GM19239 (cell line): ENCODE measurements at regions not wholly inside any gene's neighbourhood (a gene's known extent, or its start where the extent isn't known, plus 50 kb on each side); places are given as distances from the start of the nearest gene placed in this dataset.

Experiments used
- DNase-seq: peaks from one replicate; pipeline ENCODE4 v3.0.0; 2011; ENCODE audit warnings: low spot score; ENCODE audit not compliant: insufficient read length
- FAIRE-seq: peaks from 2 replicates; lab custom pipeline; 2011; peaks lifted over from hg19 to GRCh38; lab: Jason Lieb, UNC

DNA sequence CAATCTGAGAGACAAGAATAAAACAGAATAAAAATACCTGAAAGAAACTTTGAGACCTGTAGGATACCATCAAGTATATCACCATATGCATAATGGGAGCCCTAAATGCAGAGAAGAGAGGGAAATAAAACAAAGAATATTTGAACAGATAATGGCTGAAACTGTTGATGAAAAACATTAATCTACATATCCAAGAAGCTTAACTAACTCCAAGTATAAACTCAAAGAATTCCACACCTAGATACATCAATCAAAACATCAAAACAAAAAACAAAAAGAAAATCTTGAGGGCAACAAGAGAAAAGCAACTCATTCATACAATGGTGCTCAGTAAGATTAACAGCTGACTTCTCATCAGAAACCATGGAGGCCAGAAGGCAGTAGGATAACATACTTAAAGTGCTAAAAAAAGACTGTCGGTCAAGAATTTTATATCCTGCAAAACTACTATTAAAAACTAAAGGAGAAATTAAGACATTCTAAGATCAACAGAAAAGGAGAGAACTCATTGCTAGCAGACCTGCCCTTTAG, 101.6 kb downstream of the FOXD1 start:
- FAIRE-seq (no peak), DNase-seq (no peak)

DNA sequence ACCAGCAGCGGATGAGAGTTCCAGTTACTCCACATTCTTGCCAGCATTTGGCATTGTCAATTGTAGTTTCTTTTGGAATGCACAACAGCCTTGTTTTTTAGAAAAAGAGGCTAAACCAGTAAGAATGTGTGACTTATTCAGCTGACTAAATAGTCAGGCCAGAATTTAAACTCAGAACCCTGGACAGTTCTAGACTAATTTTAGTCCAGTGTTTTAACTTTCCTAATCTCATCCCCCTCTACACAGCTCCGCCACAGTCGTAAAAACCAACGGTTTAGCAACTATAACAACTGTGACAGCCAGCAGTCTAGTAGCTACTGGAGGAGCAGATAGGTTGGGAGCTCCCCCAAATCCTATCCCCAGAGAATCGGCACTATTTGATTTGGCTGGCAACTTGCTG, 103.7 kb downstream of the FOXD1 start:
- no peak for FAIRE-seq

DNA sequence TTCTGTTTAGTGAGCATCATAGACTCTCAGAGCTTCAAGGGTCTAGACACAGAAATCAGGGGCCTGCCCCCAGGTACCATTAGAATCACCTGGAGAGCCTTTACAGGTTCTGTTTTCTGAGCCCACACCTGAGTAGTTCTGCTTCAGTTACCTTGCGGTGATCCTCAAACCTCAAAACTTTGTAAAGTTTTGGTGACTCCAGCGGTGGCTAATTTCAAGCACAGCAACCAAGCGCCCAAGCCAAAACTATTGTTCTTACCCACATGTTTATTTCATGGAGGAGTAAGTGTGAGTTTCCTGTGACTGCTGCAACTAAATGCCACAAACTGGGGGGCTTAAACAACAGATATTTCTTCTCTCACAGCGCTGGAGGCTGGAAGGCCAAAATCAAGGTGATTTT, 108.9 kb downstream of the FOXD1 start:
- no peak for DNase-seq
- no peak for FAIRE-seq

More for the DNA sequence above, 103.7 kb downstream of the FOXD1 start:
- no peak for DNase-seq

DNA sequence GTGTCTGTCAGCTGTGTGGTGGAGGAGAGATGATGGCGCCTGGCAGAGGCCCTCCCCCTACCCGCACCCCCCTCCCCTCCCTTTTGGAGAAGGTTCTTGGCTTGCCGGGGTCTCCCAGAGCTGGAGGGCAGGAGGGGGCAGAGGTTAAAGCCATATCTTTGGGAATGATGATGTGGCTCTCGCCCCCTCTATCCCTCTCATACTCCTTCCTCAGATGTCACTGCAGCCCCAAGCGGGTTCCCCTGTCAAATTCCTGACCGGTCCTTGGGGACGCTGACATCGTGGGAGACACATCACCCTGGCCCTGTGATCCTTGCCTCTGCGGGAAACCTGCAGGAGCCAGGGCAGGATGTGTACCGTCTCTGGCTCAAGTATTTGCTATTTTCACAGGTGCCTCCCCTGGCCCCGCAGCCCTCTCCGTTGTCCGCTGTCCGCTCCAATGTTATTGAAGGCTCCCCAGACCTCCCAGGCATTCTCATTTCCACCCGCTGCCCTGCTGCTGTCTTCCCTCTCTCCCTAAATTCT, 109.5 kb downstream of the FOXD1 start:
- no peak for FAIRE-seq
- no peak for DNase-seq

DNA sequence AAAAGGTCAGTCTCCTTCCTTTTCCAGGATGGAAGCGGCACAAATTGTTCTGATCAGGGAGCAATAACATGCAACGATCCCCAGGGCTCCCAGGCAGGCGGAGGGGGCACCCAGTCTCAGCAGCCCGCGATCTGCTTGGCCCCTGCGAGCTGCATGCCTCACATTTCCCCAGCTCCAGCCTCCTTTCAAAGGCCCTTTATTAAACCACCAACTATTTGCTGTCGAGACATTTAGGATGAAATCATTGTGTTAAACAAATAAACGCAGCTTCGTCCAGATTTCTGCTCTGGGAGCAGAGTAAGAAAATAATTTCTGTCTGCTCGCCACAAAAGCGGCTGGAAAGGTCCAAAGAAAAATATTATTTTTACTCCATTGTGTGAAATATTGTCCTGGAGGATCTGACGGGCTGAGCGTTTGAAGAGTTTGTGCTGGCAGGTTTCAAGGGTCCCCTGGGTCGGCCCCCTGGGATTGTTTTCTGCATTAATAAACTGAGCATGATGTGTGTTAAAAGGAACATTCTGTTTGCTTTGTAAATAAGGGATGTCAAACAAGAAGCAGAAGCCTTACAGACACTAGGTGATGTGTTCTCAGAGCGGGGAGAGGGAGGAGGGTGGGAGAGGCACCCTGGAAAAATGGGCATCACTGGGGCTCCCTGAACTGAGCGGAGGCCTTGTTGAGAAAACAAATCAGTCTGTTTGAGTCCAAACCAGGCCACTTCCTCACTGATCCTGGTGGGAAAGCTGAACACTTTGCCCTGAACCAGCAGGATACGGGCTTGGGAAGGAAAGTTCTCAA, 110.1 kb downstream of the FOXD1 start:
- no peak for DNase-seq
- FAIRE-seq: no peak

DNA sequence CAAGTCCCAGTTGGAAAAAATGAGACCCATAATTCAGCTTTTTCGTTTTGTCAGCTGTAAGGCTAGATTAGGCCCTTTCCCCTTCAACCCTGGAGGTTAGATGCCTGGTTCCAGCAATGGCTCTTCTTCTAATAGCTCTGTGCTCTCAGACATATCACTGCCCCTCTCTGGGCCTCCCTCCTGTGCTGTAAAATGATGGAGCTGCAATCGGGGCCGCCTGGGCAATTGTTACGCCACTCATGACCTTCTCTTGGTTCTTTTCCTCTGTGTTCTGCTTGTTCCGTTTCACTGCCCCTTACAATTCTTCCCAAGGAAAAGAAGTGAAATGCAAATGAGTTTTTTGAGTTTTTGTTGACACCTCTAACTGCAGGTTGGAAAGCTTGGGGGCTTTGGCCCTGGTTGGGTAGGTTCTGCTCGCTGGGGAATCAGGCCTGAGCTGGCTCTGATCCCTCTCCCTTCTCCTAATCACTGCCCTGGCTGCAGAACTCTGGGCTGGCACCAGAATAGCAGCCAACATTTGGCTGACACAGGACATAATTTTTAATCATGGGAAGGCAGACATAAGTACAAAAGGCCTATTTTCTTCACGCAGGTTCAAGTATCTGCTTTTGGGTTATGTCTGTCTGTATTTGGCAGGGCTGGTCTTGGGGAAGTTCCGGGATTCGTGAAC, 110.9 kb downstream of the FOXD1 start:
- no peak for FAIRE-seq

DNA sequence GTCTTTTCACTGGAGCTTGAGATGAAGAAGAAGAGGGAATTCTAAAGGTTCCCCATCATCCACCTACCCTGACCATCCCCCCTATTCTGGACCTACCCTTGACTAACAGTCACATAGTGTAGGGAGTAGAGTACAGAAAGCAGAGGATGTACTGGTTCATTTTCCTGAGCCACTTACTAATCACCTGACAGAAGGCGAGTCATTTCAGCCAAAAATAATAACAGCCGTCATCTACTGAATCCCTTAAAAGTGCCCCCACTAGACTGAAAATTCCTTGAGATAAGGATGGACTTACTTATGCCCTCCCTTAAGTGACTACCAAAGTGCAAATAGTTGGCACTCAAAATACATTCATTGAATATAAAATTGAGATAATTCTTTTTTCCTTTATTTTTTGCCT, 112.2 kb downstream of the FOXD1 start:
- no peak for DNase-seq
- no peak for FAIRE-seq

More for the DNA sequence above, 110.9 kb downstream of the FOXD1 start:
- no peak for DNase-seq

DNA sequence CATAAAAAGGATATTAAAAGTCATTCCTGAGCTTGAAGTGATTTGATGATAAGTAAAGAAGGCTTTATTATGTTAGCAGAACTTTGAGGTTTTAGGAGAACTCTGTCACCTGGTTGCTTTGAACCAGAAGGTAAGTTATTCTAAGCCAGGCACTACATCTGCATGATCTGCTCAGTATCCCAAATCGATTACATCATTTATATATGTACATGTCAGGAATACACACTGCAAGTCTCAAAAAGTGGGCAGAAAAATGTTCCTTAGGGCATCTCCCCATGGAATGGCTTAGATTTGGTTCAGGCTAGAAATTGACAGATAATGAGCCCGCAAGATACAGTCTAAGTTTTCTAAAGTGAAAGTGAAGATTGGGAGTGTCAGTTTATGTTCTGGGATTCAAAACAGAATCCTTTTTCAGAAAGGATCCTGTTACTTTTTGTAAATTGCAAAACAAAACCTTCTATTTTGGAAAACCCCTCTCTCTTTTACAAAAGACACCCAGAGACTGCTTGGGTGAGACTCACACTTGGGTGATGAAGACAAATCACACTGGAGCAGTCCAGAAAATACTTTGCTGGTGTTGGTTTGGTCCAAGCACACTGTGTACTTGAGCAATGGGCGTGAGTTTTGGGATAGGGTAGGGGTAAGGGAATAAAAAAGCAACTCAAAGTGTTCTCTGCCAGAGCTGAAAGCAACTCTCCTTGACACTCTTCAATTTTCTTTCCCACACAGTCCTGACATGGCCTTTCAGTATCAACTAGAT, 114.5 kb downstream of the FOXD1 start:
- no peak for FAIRE-seq
- no peak for DNase-seq

DNA sequence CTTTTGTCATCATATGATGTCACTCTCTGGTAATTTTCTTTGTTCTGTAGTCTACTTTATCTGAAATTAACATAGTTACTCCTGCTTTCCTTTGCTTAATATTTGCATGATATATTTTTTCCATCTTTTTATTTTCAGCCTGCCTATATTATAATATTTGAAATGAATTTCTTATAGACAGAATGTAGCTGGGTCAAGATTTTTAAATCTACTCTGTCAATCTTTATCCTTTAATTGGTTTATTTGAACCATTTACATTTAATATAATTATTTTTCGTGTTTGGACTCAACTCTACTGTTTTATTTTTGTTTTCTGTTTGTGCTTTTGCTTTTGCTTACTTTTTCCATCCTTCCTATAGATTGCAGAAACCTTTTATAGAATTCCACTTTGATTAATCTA, 118.0 kb downstream of the FOXD1 start:
- no peak for DNase-seq
- no peak for FAIRE-seq

DNA sequence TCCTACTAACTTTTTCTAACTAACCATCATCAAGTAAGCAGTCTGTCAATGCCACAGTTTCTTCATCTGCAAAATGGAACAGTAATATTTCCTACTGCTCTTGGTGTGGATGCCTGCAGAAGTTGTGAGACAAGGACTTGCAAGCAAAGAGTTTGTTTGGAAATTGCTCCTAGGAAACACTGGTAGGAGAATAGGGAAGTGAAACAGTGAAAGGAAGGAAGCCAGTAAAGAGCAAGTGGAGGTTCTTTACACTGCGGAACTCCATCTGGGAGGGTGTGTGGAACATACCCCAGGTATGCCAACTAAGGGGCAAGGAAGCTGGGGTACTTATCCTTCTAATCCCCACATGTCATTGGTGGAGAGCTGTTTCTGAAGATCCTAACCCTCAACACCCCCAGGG, 119.9 kb downstream of the FOXD1 start:
- FAIRE-seq: no peak
- no peak for DNase-seq

DNA sequence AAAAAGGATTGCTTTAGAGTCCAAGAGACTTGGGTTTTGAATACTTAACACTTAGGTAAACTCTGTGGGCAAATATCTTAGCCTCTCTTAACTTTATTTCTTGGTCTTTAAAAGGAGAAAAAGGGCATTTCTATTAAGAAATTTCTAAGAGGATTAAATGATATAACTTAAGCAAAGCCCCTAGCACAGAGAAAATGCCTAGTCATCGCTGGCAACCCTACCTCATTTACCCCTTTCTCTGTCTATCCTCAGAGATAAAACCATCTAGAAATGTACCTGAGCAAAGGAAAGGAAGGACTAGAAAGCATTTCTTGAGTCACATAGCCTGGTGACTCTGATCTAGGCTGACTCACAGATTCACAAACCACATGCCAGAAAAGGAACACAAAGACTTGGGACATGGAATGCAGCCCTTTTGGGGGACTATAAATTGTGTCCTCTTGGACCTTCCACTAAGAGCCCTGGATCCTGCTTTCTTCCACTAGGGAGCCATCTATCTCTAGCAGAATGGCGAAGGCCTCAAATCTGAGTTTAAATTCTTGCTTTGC, 120.6 kb downstream of the FOXD1 start:
- no peak for DNase-seq
- FAIRE-seq: no peak

DNA sequence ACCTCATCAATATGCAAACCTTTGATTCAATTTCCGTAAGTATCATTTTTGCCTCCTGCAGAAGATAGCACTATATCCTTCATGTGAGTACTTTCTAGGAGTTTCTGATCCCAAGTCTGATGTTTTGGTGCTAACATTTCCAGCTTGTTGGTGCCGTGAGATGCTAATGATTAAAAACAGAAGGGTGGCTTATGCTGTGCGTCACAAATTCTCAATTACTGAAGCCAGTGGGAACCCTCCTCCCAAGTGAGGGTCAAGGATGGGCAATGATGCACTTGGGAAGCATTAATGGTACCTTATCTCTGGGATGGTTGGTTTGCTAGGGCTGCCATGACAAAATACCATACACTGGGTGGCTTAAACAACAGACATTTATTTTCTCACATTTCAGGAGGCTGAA, 123.0 kb downstream of the FOXD1 start:
- DNase-seq: no peak
- FAIRE-seq: no peak

DNA sequence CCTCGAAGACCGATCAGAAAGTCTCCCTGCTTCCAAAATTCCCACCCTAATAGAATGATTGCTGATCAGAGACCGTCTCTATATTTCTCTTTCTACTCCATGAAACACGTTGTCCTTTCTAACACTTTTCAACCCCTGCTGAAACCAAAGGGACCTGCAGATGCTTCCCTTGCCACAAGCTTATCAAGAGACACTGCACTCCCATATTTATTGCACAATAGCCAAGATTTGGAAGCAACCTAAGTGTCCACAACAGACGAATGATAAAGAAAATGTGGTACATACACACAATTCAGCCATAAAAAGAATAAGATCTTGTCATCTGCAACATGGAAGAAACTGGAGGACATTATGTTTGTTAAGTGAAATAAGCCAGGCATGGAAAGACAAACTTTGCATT, 125.1 kb downstream of the FOXD1 start:
- no peak for FAIRE-seq
- no peak for DNase-seq

DNA sequence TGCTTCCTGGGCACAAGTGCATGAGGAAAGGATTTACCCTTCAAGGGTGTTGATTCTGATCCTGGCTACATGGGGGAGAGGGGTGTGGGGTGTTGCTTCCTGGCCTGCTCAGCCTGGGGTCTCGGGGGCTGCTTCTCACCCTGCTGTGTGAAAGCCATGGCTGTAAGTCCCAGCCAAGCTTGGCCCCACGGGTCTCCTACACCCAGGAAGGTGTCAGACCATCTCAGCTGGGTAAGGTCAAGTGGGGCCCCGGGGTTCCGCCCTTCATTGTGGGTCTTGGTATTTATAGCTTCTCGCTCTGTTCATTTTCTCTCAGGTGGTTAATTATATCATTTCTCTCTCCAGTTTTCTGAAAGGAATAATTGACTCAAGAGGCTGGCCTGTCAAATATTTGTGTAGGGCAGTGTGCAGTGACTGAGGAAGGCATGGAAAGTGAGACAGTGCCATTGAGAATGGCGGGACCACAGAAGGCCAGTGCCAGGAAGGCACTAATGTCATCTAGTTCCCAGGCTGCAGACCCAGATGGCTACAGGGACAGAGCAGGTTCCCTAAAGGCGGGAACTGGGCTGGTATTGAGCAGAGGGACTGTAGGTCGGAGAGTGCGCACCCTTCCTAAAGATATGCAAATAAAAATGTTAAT, 126.0 kb downstream of the FOXD1 start:
- FAIRE-seq (no peak), DNase-seq (no peak)

DNA sequence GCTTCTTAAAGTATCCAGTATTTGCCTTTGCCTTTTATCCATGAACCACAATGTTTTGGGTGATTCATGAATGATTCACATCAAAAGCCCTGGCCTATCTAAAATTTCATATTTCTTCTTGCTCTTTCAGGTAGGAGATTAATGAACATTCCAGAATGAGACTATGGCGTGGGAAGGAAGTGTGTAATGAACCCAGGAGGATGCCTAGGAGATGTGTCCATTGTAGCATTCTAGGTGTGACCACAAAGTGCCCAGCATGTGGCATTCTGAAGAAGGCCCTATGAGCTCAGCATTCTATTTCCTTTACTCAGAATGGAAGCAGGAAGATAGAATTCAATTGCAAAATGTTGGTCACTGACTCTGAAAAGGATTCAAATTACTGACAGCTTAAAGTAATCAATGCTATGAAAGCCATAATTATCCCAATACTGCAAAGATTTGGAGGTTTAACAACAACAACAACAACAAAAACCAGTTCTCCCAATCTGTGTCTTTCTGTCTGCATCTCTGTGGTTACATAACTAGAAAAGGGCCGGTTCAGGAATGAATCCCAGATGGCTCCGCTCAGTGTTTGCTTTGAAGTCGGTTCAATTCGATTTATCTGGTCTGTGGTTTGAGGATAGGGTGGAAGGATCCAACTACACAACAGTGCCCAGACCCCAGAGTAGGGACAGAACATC, 126.7 kb downstream of the FOXD1 start:
- no peak for DNase-seq
- no peak for FAIRE-seq

DNA sequence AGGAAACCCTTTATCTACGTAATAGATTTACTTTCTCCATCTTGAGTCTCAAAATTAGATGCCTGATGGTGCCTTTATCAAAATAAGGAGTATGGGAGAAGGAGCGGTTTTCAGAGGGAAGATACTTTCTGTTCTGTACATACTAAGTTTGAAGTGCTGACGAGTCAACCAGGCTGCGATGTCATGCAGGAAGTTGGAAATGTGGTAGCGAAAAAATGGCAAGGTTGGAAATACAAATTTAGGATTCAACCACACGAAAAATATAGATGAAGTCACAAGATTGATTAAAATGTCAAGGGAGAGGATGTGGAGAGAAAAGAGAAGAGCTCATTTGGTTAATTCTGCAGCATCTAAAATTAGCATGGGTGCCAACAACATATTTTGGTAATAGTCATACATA, 129.5 kb downstream of the FOXD1 start:
- FAIRE-seq (no peak), DNase-seq (no peak)

DNA sequence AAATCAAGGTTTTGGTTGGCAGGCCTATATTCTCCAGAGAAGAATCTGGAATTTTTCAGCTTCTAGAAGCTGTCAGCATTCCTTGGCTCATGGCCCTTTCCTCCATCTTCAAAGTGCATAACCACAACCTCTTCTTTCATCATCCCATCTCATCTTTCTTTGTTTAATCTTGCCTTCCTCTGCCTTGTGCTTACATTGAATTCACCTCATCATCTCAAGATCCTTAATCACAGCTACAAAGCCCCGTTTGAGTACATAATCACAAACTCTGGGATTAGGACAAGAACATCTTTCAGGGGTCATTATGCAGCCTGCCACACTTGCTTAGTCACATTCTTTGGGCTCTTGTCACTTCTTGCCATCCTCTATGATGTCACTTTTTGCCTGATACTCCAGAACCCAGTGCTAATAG, 130.3 kb downstream of the FOXD1 start:
- no peak for DNase-seq
- FAIRE-seq: no peak

DNA sequence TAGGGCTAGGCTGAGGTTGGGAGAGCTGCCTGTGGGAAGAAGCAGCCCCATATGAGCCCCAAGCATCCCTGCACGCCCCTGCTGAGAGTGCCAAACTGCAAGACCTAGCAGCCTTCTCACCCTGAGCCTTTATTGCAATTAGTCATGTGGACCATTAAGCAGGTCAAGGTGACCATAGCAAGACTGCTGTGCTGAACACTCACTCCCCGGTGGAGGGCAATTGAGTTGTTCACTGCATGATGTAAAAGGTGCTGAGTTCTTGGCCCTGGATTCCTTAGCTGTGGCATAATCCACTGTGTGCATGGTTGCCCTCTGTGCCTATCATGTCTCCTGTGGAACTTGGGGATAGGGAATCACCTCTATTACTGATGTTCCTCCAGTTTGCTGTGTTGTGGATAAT, 131.1 kb downstream of the FOXD1 start:
- FAIRE-seq (no peak), DNase-seq (no peak)
